HG03095 (cell line): ENCODE measurements at regions not wholly inside any gene's neighbourhood (a gene's known extent, or its start where the extent isn't known, plus 50 kb on each side); places are given as distances from the start of the nearest gene placed in this dataset.

ENCODE experiments used
- ATAC-seq: cut with Tn5 transposase; IDR thresholded peaks from one replicate; pipeline ENCODE4 v1.9.1; 2021; ENCODE audit warnings: moderate library complexity; ENCODE audit not compliant: unreplicated experiment

DNA sequence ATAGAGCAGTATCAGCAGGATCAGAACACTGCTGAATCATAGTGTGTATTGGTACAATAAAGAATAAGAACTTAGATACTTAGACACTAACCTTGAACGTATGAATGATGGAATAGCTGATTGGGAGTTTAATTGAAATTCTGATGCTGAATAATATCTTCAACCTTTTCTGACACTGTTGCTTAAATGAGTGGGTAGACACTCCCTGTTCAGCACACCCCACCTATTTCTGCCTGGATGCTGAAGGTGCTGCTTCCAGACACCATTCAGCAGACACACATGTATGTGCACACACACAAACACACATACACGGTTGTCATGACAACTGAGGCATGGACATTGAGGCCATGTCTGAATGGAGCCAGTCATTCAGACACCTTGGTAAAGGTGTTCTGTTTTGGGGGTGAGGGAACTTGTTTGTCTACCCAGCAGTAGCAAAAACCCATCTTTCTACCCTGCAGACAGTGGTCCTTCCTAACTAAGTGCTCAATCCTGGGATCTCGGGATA is 54.3 kb downstream of the TMEM215 start:
- no peak for ATAC-seq

DNA sequence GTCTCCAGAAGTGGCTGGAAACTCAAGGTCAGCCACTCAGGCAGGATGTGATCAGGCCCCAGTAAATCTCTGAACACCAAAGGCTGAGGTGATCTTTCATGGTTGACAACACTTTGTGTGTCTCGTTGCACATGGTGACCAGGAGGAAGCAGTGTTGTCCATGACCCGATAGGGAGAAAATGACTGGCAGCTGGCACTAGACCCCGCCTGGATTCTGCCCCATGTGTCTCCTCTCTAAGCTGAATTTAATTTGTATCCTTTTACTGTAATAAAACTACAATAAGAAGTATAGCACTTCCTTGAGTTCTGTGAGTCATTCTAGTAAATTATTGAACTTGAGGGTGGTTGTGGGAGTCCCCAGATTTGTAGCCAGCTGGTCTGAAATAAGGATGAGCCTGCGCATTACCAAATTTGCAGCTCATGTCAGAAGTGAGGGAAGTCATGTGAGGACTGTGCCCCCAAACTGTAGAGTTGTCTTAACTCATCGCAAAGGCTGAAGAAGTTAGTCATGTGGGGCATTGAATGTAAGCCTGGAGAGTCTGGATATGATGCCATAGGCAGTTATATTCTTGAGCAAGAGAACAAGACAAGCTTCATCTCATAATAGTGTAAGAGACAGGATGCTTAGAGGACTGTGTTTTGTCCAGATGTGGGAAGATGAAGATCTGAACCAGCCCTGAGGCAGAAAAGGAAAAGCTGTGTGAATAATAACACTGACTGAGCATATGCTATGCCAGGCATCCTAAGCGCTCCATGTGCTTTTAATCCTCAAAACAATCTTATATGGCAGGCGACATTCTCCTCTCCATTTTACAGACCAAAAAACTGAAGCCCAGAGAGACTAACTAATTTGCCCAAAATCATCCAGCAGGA is 55.9 kb downstream of the TMEM215 start:
- ATAC-seq = peak; percentile 53

DNA sequence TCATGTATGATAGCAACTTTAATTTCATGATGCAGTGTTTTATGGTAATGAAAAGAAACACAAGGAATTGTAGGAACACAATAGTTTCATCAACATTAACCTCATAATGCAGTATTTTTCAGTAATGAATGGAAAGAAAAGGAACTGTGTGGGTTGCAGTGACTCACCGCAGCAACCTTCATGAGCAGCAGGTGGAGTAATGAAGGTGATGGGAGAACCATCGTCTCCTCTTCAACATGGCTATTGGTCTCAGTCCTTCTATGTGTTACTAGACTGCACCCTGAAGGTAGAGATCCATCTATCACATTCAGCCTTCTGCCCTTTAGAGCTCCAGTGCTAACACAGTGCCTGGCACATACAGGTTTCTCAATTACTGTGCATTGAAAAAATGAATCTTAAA is 58.0 kb downstream of the TMEM215 start:
- ATAC-seq = no peak

DNA sequence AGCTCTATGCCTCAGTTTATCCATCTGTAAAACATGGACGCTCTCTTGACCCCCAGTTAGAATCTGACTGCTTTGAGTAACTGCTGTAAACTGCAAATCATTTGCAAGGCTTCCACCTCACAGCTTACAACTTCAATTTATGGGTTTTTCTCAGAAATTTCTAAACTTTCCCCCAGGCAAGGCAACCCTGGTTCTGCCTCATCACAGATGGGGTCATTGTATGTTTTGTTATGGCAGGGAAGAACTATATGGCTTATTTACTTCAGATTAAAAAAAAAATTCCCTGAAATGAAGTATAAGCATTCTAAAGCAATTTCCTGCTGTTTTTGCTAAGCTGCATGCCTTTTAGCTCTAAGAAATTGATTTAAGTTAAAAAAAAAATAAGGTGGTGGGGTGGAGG is 60.0 kb downstream of the TMEM215 start:
- no peak for ATAC-seq

DNA sequence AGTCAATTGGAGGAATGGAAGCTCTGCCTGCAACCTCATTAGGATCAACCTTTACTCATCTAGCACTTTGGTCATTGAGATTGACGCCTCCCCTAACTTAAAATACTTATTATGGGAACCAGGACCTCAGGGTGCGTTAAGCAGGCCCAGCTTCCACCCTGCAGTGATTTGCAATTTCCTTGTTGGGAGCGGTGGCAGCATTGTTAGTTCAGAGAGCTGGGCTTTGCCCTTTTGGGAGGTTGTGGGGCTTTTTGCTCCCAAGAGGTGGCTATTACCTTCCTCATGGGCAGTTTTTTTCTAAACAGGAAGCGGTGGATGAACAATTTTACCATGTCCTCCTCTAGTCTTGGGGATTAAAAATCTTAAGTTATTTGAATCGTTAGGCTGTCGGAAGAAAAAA is 60.9 kb downstream of the TMEM215 start:
- ATAC-seq = no peak

DNA sequence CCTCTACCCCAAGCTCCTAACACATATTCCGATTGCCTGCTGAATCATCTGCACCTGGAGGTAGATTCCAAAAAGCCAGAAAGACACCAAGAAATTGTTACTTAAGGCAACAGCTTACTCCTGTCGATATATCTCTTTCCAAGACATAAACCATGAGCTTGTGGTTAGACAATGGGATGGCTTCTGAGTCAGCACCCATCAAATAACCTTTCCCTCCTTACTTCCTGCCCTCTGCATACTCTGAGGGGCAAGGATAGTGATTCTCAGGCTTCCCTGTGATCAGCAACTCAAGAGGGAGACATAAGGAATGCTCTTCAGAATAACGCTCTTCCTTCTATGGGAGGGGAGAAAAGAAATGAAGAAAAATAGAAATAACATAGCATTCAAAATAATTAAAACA is 70.9 kb downstream of the TMEM215 start:
- ATAC-seq = no peak

DNA sequence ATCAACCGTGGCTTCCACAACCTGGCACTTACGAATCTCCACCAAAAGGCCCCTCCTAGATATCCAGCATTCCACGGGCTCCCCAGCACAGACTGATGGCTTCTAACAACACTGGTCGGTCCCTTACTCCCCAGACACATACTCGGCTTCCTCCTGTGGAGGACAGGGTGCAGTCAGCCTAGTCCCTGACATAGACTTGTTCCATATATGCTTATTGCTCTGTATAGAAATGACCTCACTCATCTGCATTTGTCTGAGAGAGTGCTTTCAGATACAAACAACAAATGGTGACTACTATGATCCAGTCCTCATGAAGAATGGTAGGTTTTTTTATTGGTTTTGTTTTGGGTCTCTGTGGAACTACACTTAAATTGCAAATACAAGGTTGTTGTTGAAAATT is 72.4 kb downstream of the TMEM215 start:
- ATAC-seq = no peak

DNA sequence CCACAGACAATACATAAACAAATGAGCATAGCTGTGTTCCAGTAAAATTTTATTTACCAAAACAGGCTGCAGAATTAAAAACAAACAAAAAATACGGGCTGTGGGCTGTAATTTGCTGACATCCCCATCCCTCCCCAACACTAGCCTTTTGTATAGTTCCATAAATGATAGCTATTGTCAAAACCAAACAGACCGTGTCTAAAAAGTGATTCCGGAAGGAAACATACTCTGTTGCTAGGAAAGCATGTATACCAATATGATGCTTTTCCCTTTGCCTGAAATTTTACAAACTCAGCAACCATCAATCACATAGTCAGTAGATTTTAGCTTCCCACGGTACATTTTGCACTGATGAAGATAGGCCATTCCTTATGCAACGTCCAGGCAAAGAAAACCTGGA is 80.0 kb downstream of the TMEM215 start:
- no peak for ATAC-seq

DNA sequence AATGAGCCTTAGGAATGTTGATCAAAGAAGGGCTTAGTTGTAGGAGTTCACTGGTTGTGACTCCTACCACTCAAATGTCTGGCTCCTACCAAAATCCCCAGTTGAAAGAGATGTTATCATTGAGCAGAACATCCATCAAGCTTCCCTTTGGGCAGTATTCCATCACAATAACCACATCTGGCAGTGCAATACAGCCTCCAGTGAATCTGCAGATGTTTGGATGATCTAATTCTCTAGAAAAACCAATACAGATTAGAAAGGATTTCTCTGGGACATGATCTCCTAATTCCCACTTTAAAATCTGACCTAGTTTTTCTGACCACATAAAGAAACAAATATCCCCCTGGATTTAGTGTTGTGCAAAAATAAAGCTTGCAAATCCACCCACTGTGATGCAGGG is 81.6 kb downstream of the TMEM215 start:
- no peak for ATAC-seq

DNA sequence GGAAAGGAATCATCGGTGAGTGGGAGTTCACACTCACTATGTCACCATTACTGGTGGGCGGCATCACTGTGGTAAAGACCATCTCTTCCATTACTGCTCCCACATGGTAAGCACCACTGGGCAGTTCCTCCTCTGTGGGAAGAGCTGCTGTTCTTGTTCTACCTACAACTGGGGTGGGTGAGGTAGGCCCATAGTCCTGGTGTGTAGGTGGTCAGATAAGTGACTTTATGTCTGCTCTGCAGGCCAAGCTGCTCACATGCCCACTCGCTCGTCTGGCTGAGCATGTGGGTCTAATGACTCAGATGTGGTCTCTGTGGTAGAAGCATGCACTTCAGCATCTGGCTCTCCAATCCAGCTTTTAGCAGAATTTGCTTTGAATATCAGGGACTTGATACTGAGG is 82.9 kb downstream of the TMEM215 start:
- ATAC-seq = no peak

DNA sequence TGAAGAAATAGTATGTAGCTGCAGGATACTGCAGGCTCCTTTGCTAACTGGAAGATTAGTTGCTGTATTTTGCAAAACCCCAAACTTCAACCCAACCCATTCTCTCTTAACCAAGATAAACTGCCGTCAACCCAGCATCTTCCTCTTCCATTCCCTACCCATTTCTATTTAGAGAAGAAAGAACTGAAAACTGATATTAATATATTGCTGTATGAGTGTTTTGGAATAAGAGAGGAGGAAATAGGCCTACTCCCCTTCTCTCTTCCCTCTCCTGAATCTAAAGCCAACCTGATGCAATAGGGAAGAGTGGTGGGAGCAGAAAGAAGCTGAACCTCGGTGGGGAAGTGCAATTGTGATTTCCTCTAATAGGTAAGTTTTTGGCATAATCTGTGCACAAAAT is 83.7 kb downstream of the TMEM215 start:
- no peak for ATAC-seq

DNA sequence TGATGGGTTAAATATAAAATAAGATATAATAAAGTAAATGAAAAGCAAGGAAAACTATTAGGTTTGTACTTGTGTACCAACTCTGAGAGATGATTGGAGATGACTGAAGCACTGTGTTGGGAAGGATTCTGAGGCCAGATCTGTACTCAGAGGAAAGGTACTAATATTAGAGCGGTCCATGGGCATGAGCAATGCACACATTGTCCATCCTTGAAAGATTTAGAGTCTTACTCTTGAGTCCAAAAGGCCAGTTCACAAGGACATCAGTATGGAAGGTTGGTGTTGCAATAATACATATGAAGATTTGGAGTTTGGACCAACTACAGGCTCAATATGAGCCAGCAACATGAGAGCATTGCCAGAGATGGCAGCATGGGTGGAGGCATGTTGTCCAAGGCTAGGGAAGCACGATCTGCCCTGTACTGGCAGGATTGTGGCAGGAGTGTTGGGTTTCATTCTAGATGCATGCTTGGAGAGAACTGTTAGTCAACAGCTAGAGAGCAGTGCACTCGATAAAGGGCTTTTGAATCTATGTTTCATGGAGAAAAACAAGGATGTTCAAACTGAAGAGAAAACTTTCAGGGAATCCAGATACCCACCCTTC is 84.4 kb downstream of the TMEM215 start:
- ATAC-seq = no peak

DNA sequence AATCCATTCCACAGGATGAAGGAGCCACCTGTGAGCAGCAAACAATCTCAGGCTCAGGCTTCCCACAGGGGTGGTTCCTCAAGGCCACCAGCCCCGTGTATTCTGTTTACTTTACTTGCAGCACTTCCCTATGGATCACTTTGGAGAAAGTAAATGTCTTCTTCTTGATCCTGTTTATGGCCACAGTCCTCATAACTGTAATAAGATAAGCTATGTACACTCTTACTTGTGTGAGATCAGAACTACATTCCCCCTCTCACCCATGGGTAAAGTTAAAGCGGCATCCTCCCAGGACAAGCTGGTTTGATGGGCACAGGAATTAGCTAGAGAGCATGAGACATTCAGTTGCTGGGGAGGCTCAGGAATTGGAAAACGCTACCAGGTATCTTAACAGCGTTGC is 86.1 kb downstream of the TMEM215 start:
- no peak for ATAC-seq

DNA sequence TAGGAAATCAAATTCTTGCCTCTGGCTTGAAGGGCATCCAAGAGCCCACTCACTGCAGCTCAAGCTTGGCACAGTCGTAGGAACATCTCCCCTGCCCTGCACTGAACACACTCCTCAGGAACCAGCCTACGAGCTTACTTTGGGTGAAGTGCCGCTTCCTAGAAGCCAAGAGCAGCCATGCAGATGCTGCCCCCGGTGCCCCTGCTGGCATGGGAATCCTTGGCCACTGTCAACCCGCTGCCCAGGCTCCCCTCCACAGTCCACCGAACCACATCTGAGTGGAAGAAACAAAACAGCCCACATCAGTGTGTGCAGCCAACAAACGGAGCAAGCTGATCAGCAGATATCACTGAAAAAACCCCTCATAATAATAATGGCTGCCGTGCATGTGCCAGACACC is 89.8 kb downstream of the TMEM215 start:
- ATAC-seq = no peak

DNA sequence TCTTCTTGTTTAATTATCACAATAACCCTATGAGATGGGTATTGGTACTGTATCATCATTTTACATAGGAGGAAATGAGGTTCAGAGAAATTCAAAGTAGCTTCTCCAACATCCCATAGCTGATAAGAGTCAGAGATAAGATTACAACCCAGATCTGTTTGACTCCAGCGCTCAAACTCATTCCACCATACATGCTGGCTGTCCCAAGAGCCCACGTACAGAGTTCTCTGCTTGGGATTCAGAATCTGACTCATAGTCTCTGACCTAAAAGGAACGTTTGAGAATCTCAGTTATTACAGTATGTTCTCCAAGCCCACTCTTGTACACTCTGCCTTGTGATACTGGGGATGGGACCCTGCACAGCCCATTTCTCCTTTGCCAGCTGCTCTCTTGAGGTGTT is 90.2 kb downstream of the TMEM215 start:
- ATAC-seq = no peak

DNA sequence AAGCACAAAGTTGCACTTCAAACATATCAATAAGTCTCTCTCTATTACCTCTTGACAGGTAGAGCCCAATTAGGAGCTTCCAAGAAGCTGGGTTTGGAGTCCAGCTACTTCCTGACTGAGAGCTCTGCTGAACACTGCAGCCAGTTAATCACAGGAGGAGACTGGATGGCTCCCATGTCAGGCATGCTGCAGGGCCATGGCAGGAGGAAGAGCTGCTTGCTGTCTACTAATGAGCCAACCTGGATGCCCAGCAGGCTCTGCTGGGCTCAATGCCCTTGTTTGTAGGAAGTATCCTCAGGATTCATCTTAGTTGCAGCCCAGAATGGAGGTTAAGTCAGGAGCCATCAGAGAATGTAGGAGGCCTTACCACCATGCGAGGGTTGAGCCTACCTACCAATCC is 91.9 kb downstream of the TMEM215 start:
- ATAC-seq = no peak

DNA sequence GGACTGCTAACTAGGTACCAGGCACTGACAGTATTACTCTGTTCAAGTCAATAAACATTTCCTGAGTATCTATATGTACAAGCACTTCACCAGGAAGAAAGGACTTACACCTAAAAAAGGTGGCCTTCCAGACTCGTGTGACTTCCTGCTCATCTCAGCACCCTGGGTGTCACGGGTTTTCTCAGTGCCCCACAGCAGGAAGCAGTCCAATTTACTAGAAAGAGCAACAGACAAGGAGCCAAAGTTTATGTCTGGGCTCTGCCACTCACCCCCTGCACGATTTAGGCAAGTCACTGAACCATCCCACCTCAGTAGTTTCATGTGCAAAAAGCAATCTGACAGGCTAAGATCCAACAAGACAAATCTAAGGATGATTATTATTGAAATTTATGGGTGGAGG is 92.4 kb downstream of the TMEM215 start:
- no peak for ATAC-seq

DNA sequence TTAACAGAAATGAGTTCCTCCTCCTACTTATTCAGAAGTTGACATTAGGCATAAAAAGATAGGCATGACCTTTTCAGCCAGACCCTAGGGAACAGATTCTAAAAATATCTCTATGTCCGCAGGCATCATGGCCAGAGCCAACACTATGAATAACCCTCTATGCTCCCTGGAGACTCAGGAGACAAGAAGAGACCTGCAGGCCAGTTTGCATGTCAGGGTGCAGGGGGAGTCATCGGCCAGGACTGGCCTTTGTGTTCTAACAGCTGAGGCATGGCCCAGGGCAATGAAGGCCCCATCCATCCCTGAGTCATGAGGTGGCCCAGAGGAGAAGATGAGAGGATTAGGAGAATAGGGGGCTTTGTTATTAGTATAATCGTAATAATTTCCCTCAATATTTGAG is 93.8 kb downstream of the TMEM215 start:
- no peak for ATAC-seq

DNA sequence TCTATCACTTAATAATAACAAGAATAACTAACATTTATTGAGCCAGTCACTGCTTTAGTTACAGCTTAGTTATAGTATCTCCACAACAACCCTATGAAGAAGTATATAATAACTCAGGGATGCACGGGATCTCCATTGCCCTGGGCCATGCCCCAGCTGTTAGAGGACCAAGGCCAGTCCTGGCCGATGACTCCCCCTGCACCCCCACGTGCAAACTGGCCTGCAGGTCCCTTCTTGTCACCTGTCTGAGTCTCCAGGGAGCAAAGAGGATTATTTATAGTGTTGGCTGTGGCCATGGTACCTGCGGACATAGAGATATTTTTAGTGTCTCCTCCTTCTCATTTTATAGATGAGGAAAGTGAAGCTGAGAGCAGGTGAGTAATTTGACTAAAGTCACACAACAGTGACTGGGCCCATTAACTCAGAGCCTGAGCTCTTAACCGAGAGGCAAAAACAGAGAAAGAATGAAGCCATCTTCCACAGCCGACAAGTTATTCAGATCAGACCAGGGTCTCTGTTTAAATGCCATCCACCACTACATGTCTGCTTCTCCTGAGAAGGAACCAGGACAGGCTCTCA is 94.4 kb downstream of the TMEM215 start:
- ATAC-seq = peak; percentile 57

DNA sequence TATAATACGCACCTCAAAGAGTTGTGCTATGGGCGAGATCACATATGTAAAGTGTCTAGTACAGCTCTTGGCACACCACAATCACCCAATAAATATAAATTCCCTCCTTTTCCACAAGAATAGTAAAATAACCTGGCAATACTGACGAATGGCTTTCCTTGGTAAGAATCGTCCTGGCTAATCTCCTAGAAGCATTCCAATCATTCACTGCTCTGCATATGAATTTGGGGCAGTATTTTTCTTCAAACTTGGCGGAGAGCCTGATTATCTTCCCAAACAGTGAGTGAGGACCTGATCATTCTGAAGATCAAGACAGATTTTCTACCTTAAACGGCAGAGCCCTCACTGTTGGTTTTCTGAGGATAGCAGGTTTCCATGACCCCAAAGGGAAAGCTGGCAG is 96.0 kb downstream of the TMEM215 start:
- ATAC-seq = no peak

DNA sequence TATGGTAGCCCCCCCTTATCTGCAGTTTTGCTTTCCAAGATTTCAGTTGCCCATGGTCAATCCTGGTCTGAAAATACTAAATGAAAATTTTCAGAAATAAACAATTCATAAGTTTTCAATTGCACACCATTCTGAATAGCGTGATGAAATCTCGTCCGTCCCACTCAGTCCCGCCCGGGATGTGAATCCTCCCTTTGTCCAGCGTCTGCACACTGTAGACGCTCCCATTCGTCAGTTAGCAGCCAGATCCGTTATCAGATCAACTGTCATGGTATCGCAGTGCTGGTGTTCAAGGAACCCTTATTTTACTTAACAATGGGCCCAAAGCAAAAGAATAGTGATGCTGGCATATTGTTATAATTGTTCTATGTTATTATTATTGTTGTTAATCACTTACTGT is 98.6 kb downstream of the TMEM215 start:
- ATAC-seq = no peak

DNA sequence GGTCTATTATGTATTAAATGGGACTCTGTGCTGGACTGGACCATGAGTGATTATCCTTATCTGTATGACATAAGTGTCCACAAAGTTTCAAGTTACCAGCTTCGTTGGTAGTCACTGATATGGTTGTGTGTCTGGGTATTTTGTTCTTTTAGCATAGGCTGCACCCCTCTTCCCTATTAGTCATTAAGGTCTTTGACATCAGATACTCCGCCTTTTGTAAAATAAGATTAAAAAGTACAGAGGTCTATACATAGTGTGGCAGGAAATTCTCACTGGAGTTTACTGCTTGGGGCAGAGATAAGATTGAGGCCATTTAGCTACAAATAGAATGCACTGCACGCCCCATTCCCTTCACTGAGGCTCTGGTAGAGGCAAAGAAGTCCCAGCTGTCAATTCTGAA is 99.4 kb downstream of the TMEM215 start:
- ATAC-seq = no peak
